Adipose tissue (tissue), 3 donors: ENCODE measurements at regions not wholly inside any gene's neighbourhood (a gene's known extent, or its start where the extent isn't known, plus 50 kb on each side); places are given as distances from the start of the nearest gene placed in this dataset.

Source experiments
- H3K27ac ChIP-seq: one replicate; pipeline ENCODE4 v1.5.1; 2013; ENCODE audit warnings: low read depth, low read length
- WGBS, 3 donors: extraction: QIAGEN DNeasy Blood & Tissue Kit; methylation state at CpG; one replicate each; pipeline ENCODE4 v1.1.7; 2013; 5-methylcytosine and 5-hydroxymethylcytosine counted together
- donor health status: healthy with polysubstance abuse.
- donor health status: Bipolar disorder and iron deficiency.
- donor health status: healthy.

- no peak overlapping the region for H3K27ac ChIP-seq
- WGBS, 3 donors = 85 to 89% (median 87%) methylated on average over 15 of the region's 15 CpGs
These were observed 458.0 kb upstream of the HS6ST1 start for GRCh38 chr2:128776461-128777195.

DNA sequence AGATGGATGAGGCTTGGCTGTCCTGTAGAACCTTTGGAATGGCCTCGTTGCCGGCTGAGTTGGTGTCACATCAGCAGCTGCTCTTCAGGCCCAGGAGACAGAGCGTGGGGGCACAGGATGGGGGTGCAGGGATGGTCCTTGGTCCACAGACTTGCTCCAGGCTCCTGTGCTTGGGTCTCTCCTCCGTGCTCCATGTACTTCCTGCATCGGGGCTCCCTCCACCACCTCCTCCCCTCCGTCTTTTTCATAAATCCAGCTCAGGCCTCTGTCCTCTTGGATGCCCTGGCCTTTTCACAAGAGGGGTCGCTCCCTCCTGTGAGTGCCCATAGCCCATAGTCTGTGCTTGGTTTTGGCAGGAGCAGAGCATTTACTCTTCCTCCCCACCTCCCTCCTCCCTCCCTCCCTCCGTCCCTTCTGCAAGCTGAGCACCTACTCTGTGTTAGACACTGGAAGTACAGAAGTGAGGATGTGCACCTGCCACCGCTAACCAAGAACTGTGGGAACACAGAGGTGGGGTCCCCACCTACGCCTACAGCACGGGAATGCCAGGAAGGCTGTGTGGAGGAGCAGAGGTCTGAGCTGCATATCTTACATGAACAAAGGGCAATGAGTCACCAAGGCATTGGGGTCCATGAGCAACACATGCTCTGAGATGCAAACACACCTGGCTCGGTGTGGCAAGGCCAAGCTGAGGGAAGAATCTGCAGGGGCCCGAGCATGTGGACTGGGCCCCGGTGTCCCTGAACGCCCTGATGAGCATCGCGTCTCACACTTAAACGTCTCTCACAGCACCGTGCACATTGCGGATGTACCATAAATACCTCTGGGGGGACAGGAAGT, 458.7 kb upstream of the HS6ST1 start:
- H3K27ac ChIP-seq = no peak overlapping the region
- 80 to 89% (median 81%) methylated on average over 20 of the region's 20 CpGs for WGBS, 3 donors

- H3K27ac ChIP-seq = no peak overlapping the region
- 66 to 94% (median 90%) methylated on average over 2 of the region's 2 CpGs for WGBS, 3 donors
These were observed 460.2 kb upstream of the HS6ST1 start for GRCh38 chr2:128778843-128779242.

DNA sequence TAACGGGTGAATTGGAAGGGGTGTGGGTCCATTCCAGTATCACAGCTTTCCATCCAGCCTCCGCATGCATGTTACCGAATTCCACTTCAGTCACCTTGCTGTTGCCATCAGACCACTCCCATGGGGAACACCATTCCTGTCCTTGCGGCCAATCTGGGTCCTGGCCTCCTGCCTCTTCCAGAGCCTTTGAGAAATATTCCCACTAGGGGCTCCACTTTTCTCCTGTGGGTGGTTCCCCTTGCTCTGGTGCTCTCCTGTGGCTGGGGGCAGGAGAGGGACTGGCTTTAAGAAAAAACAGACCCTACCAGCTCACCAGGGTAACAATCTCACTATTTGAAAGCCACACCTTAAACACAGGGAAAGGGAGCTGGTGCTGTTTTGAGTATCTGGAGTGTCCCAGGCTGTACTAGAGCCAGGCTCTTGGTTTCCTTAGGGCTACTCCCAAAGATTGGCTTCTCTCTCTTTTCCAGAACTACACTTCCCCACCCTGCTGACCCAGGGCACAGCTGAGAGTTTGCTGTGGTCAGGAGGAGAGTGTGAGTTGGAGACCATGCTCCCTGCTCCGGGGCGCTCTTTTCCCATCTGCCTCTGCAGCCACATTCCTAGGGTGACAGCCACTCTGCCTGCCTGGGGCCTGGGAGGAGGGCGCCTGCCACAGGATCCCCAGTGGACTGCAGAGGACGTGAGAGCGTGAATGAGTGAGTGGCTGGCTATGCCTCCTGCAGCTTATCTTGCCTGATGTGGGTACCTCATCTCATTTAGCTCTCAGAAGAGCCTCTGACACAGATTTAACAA, 460.8 kb upstream of the HS6ST1 start:
- 91 to 93% (median 92%) methylated on average over 9 of the region's 9 CpGs for WGBS, 3 donors
- H3K27ac ChIP-seq = no peak overlapping the region

GRCh38 chr2:128780434-128781080, 461.9 kb upstream of the HS6ST1 start:
- WGBS, 3 donors = 86 to 89% (median 88%) methylated on average over 5 of the region's 5 CpGs
- H3K27ac ChIP-seq = no peak overlapping the region

GRCh38 chr2:128781166-128781565, 462.5 kb upstream of the HS6ST1 start:
- WGBS, 3 donors = 83 to 93% (median 84%) methylated on average over 3 of the region's 3 CpGs
- H3K27ac ChIP-seq = no peak overlapping the region

DNA sequence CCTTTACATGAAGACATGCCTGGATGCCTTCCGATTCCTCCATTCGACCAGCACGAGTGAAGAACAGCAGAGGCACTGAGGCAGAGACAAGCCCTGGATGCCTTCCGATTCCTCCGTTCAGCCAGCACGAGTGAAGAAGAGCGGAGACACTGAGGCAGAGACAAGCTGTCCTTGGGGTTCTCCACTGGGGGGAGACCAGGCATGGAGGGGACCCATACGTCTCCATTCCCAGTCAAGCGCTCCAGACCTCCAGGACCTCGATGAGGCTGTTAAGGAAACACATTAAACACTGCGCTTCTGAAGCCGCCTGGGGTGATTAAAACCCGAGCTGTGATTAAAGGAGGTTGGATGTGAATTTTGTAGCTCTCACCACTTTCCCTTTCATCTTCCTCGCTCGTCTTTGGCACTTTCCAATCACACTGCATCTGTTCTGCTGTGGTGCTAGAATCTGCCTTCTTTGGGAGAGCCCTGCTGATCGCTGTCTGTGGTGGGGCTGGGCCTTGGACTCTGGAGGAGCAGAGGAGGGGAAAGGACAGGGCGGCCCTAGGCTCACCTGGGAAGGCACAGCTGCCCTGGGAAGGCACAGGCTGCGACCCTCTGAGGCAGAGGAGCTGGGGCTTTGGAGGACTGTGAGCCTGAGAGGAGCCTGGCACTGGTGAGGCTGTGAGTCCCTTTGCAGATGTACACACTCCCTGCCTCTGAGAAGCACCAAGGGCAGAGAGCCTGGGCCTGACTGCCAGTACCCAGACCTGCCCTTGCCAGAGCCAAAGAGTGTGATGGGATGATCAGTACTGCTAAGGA, 463.1 kb upstream of the HS6ST1 start:
- WGBS, 3 donors = 82 to 90% (median 88%) methylated on average over 18 of the region's 18 CpGs
- H3K27ac ChIP-seq = no peak overlapping the region

DNA sequence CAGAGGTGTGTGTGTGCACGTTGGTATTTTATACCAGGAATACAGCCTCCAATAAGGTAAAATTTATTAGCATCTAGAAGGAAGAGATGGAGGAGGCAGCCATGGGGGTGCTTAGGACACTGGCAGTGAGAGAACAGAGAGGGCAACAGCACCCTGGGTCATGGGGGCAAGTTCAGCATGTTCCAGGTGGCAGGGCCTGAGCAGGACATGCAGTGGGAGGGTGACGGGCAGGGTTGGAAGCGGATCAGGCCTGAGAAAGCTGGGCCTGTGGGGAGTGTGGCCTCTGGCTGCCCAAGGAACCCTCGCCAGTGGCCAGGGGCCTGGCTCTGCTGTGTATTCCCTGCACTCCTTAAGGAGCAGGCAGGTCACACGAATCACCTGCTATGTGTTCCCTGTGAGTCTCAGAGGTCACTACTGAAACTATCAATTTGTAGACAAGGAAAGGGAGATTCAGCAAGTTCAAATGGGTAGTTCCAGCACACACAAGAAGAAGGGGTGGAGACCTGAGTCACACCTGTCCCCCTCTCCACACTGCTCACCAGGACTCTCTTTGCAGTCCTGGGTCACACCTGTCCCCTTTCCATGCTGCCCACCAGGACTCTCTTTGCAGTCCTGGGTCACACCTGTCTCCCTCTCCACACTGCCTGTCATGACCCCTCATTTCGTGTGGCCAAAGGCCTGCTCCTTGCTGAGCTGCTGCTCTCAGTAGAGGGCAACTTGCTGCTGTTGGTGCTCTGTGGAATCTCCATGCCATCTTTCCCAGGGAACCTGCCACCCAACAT, 463.9 kb upstream of the HS6ST1 start:
- no peak overlapping the region for H3K27ac ChIP-seq
- WGBS, 3 donors = 82 to 83% (median 83%) methylated on average over 5 to 6 of the region's 6 CpGs

GRCh38 chr2:128783193-128783671, 464.6 kb upstream of the HS6ST1 start:
- WGBS, 3 donors = 93 to 96% (median 93%) methylated on average over 9 of the region's 9 CpGs
- no peak overlapping the region for H3K27ac ChIP-seq

DNA sequence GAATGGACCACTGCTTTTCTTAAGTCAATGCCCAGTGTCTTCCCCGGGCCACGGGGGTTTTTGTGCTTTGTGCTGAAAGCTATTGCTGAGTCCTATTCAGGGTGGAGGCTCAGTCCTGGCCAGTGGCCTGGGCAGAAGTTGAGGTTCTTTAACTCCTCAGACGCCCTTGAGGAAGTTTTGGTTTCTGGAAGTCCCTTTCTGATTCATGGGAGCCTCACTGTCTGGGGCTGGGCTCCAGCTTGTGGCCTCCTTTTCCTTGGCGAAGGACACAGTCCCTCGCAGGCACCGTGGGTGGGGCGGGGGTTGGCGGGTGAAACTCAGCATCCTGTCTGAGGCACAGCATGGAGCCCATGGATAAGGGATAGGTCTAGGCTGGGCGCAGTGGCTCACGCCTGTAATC, 465.2 kb upstream of the HS6ST1 start:
- no peak overlapping the region for H3K27ac ChIP-seq
- 79 to 91% (median 80%) methylated on average over 10 of the region's 10 CpGs for WGBS, 3 donors

DNA sequence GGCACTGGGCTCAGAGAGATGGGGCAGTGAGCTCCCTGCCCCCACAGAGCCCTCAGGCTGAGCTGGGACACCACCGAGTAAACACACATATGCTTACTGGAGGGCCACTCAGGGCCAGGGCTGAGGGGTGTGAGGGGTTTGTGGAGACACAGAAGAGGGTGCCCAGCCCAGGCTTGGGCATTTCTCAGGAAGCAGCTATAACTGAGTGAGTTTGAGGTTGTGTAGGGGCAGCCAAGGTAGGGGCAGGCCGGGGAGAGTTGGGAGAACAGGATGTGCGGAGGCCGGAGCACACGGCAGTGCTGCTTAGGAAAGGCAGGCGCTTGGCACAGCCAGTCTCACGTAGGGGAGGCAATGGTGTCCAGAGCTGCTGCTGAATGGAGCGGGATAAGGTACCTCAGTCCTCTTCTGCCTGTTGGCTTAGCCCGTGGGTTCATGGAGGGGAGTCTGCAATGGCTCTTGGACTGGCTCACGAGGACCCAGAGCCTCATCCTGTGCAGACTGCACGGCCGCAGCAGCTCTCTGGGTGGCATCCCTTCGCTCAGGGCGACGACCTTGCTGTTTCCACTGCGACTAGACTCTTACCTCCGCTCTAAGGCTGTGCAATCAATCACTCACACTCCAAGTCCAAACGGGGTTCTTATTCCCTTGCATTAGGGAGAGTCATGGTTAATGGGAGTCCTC, 466.1 kb upstream of the HS6ST1 start:
- WGBS, 3 donors = 87 to 89% (median 88%) methylated on average over 18 of the region's 18 CpGs

DNA sequence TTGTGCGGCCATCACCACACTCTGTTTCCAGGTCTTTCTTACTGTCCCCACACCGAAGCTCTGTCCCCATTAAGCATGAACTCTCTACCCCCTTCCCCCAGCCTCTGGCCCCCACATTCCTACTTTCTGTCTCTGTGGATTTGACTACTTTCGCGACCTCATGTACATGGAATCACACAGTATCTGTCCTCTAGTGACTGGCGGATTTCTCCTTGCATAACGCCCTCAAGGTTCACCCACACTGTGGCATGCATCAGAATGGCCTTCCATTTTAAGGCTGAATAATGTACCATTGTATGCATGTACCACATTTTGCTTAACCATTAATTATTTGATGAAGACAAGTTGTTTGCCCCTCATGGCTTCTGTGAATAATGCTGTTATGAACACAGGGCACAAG, 467.6 kb upstream of the HS6ST1 start:
- no peak overlapping the region for H3K27ac ChIP-seq
- WGBS, 3 donors = 80 to 90% (median 83%) methylated on average over 6 of the region's 6 CpGs

More for the DNA sequence above, 466.1 kb upstream of the HS6ST1 start:
- no peak overlapping the region for H3K27ac ChIP-seq

DNA sequence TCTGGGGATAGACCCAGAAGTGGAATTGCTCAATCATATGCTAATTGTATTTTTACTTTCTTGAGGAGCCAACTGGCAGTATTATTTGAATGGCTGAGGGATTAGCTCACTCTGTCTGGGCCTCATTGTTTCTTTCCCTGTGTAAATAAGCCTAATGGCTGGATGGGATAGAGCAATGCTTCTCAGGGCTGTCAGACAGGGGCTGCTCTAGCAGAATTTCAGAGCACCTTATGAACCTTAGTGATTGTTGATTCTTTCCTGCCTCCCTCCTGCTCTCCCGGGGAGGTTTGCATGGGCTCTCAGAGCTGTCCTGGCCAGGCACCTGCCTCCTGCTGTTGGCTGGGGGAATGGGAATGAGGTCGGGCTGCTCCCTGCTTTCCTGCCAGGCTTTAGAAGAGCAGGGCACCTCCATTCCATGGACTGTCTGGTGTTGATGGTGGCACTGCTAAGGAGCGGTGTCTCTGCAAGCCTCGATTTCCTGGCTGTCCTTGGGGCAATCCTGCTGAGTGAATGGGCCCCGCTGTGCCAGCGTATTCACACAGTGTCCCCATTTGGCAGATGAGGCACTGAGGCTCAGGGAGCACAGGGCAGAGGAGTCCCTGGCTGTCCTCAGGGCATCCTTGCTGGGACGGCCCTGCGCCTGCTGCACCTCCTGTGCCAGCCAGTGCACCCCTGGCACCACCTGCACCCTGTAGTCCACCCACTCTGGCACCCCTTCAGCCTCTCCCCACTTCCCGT, 468.2 kb upstream of the HS6ST1 start:
- no peak overlapping the region for H3K27ac ChIP-seq
- 77 to 85% (median 84%) methylated on average over 9 of the region's 9 CpGs for WGBS, 3 donors

GRCh38 chr2:128787616-128788015, 468.9 kb upstream of the HS6ST1 start:
- 84 to 91% (median 90%) methylated on average over 14 of the region's 14 CpGs for WGBS, 3 donors
- no peak overlapping the region for H3K27ac ChIP-seq

GRCh38 chr2:128788636-128789220, 470.1 kb upstream of the HS6ST1 start:
- no peak overlapping the region for H3K27ac ChIP-seq
- 77 to 84% (median 78%) methylated on average over 9 of the region's 9 CpGs for WGBS, 3 donors
